K562 (cell line): ENCODE measurements at regions not wholly inside any gene's neighbourhood (a gene's known extent, or its start where the extent isn't known, plus 50 kb on each side); places are given as distances from the start of the nearest gene placed in this dataset.

Experiments
- ELF2 ChIP-seq: fragments of 250-450 bp; sonication (Bioruptor Pico); IDR thresholded peaks from 2 replicates; pipeline ENCODE4 v1.5.0; 2021; ENCODE audit warnings: mild to moderate bottlenecking
- NFIX ChIP-seq: fragments of 250-450 bp; sonication (Bioruptor Pico); IDR thresholded peaks from 2 replicates; pipeline ENCODE4 v1.4.0; 2020; ENCODE audit warnings: low read depth, mild to moderate bottlenecking, moderate library complexity
- RAD21 ChIP-seq, 2 experiments: fragments of 250-450 bp in 1 of 2; fragments of 450-650 bp in 1 of 2; sonication (Bioruptor Pico) in 1 of 2; formaldehyde crosslinking in 1 of 2; IDR thresholded peaks in 1 of 2; conservative IDR thresholded peaks in 1 of 2; 2 replicates each; pipeline versions ENCODE4 v1.4.0 to v1.8.0; 2020 to 2022; ENCODE audit warnings: mild to moderate bottlenecking in 2 of 2, moderate library complexity in 1 of 2
- SP1 ChIP-seq: sonication (generic); formaldehyde crosslinking; IDR thresholded peaks from 2 replicates; pipeline ENCODE4 v1.8.1; 2022; ENCODE audit warnings: mild to moderate bottlenecking, missing genetic modification reagents
- ZBTB1 ChIP-seq: sonication (generic); formaldehyde crosslinking; IDR thresholded peaks from 2 replicates; pipeline ENCODE4 v1.8.1; 2023; ENCODE audit warnings: missing genetic modification reagents, low read depth, mild to moderate bottlenecking, borderline replicate concordance
- ZNF263 ChIP-seq: sonication (generic); formaldehyde crosslinking; IDR thresholded peaks from 2 replicates; pipeline ENCODE4 v1.8.0; 2022; ENCODE audit warnings: mild to moderate bottlenecking, missing genetic modification reagents, borderline replicate concordance
- ZNF274 ChIP-seq: IDR thresholded peaks from 2 replicates; pipeline ENCODE4 v1.6.1; 2011; ENCODE audit warnings: low read depth, mild to moderate bottlenecking, low read length, moderate library complexity, borderline replicate concordance
- ZNF347 ChIP-seq: fragments of 450-650 bp; formaldehyde crosslinking; IDR thresholded peaks from 2 replicates; pipeline ENCODE4 v1.4.0; 2020; ENCODE audit warnings: low read depth, mild to moderate bottlenecking, moderate library complexity
- TF ChIP-seq, protein P1 (sequence below), 3 experiments: IDR thresholded peaks in 2 of 3; conservative IDR thresholded peaks in 1 of 3; 2 replicates each; pipeline ENCODE4 v1.5.1; 2011 to 2012; ENCODE audit warnings: low read length in 3 of 3, mild to moderate bottlenecking in 3 of 3, control low read depth in 2 of 3, improper control_type of control experiment in 1 of 3, inconsistent platforms in 1 of 3, low read depth in 1 of 3, mixed read lengths in 1 of 3, moderate library complexity in 1 of 3; ENCODE audit not compliant: insufficient read depth in 2 of 3
- TF ChIP-seq, protein P2 (sequence below): fragments of 450-650 bp; IDR thresholded peaks from 2 replicates; pipeline ENCODE4 v1.6.1; 2018; ENCODE audit not compliant: partially characterized antibody
- TF ChIP-seq, protein P3 (sequence below): fragments of 450-650 bp; IDR thresholded peaks from 2 replicates; pipeline ENCODE4 v1.6.1; 2017; ENCODE audit warnings: mild to moderate bottlenecking, moderate library complexity

DNA sequence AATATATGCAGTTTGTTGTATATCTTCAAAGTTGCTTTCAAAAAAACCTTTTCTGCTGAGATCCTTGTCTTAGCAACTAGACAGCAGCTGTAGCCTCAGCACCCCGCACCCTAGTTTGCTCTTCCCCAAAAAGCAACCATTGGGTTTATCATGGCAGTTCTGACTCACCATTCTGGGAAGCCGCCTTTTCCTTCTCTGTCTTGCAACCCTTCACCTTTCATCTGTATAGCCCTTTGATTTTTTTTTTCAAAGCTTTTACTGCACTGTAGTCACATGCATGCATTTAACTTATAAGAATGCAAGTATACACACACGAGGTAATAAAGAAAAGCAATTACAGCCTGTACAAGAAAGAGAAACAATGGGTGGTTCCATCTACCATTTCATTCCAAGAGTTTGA is 65.1 kb upstream of the THBS1 start:
- TF ChIP-seq, protein P1, sequence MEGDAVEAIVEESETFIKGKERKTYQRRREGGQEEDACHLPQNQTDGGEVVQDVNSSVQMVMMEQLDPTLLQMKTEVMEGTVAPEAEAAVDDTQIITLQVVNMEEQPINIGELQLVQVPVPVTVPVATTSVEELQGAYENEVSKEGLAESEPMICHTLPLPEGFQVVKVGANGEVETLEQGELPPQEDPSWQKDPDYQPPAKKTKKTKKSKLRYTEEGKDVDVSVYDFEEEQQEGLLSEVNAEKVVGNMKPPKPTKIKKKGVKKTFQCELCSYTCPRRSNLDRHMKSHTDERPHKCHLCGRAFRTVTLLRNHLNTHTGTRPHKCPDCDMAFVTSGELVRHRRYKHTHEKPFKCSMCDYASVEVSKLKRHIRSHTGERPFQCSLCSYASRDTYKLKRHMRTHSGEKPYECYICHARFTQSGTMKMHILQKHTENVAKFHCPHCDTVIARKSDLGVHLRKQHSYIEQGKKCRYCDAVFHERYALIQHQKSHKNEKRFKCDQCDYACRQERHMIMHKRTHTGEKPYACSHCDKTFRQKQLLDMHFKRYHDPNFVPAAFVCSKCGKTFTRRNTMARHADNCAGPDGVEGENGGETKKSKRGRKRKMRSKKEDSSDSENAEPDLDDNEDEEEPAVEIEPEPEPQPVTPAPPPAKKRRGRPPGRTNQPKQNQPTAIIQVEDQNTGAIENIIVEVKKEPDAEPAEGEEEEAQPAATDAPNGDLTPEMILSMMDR (IDR thresholded peaks at IDR 0.05 in 2 of 3, conservative IDR thresholded peaks at IDR 0.05 in 1 of 3; ENCODE audit: insufficient read depth in 2 of 3, low read depth in 1 of 3, low read length in 3 of 3): no peak
- no peak for TF ChIP-seq ZBTB1 (CRISPR knock-in tag)
- TF ChIP-seq, protein P2, sequence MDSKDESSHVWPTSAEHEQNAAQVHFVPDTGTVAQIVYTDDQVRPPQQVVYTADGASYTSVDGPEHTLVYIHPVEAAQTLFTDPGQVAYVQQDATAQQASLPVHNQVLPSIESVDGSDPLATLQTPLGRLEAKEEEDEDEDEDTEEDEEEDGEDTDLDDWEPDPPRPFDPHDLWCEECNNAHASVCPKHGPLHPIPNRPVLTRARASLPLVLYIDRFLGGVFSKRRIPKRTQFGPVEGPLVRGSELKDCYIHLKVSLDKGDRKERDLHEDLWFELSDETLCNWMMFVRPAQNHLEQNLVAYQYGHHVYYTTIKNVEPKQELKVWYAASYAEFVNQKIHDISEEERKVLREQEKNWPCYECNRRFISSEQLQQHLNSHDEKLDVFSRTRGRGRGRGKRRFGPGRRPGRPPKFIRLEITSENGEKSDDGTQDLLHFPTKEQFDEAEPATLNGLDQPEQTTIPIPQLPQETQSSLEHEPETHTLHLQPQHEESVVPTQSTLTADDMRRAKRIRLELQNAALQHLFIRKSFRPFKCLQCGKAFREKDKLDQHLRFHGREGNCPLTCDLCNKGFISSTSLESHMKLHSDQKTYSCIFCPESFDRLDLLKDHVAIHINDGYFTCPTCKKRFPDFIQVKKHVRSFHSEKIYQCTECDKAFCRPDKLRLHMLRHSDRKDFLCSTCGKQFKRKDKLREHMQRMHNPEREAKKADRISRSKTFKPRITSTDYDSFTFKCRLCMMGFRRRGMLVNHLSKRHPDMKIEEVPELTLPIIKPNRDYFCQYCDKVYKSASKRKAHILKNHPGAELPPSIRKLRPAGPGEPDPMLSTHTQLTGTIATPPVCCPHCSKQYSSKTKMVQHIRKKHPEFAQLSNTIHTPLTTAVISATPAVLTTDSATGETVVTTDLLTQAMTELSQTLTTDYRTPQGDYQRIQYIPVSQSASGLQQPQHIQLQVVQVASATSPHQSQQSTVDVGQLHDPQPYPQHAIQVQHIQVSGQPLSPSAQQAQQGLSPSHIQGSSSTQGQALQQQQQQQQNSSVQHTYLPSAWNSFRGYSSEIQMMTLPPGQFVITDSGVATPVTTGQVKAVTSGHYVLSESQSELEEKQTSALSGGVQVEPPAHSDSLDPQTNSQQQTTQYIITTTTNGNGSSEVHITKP: no peak
- TF ChIP-seq ZNF347 (CRISPR knock-in tag): no peak
- TF ChIP-seq RAD21 (CRISPR knock-in tag; conservative IDR thresholded peaks at IDR 0.05 in 1 of 2, IDR thresholded peaks at IDR 0.05 in 1 of 2): no peak
- no peak for TF ChIP-seq SP1 (CRISPR knock-in tag)
- TF ChIP-seq ELF2 (CRISPR knock-in tag): no peak
- TF ChIP-seq ZNF274: no peak
- TF ChIP-seq NFIX (CRISPR knock-in tag): no peak
- no peak for TF ChIP-seq ZNF263 (CRISPR knock-in tag)
- TF ChIP-seq, protein P3, sequence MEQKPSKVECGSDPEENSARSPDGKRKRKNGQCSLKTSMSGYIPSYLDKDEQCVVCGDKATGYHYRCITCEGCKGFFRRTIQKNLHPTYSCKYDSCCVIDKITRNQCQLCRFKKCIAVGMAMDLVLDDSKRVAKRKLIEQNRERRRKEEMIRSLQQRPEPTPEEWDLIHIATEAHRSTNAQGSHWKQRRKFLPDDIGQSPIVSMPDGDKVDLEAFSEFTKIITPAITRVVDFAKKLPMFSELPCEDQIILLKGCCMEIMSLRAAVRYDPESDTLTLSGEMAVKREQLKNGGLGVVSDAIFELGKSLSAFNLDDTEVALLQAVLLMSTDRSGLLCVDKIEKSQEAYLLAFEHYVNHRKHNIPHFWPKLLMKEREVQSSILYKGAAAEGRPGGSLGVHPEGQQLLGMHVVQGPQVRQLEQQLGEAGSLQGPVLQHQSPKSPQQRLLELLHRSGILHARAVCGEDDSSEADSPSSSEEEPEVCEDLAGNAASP: no peak
